GM12865 (cell line): ENCODE measurements at regions not wholly inside any gene's neighbourhood (a gene's known extent, or its start where the extent isn't known, plus 50 kb on each side); places are given as distances from the start of the nearest gene placed in this dataset.
A peak's percentile ranks its signal among the peaks of the same experiment; 100 is the strongest.
"Not testable (repeated sequence)": the region's sequence is repeated elsewhere in the genome, so short reads cannot be mapped to it uniquely, and the experiment has no call there.

ENCODE experiments used
- DNase-seq: peaks from one replicate; pipeline ENCODE4 v3.0.0; 2010; ENCODE audit warnings: low read depth
- H3K4me3 ChIP-seq: 2 replicates; pipeline ENCODE4 v1.5.1; 2011; ENCODE audit warnings: mild to moderate bottlenecking, low read depth, low read length, control low read depth
- CTCF ChIP-seq: IDR thresholded peaks from 2 replicates; pipeline ENCODE4 v1.5.1; 2011; ENCODE audit warnings: low read length, control low read depth, low read depth, inconsistent platforms; ENCODE audit not compliant: insufficient read depth; ENCODE audit errors: missing control alignments

GRCh38 chr5:172533399-172534228 is 79.3 kb upstream of the SH3PXD2B start:
- no peak for TF ChIP-seq CTCF

GRCh38 chr5:172533058-172533398 is 78.7 kb upstream of the SH3PXD2B start:
- TF ChIP-seq CTCF, result no peak
- no peak overlapping the region for H3K4me3 ChIP-seq
- no peak for DNase-seq

More at GRCh38 chr5:172533399-172534228, 79.3 kb upstream of the SH3PXD2B start:
- H3K4me3 ChIP-seq, result no peak overlapping the region
- DNase-seq, result peak; percentile 7

GRCh38 chr5:172532439-172532838 is 78.1 kb upstream of the SH3PXD2B start:
- not testable (repeated sequence) for H3K4me3 ChIP-seq, DNase-seq

- no peak for DNase-seq
- H3K4me3 ChIP-seq, result no peak overlapping the region
- no peak for TF ChIP-seq CTCF
Measured at GRCh38 chr5:172531704-172532026, 77.3 kb upstream of the SH3PXD2B start.

GRCh38 chr5:172530878-172531703 is 76.8 kb upstream of the SH3PXD2B start:
- TF ChIP-seq CTCF, result no peak
- peak; percentile 30 for DNase-seq

GRCh38 chr5:172530406-172530805 is 76.1 kb upstream of the SH3PXD2B start:
- TF ChIP-seq CTCF, result no peak
- no peak overlapping the region for H3K4me3 ChIP-seq
- no peak for DNase-seq

More at GRCh38 chr5:172530878-172531703, 76.8 kb upstream of the SH3PXD2B start:
- no peak overlapping the region for H3K4me3 ChIP-seq

- no peak overlapping the region for H3K4me3 ChIP-seq
- no peak for DNase-seq
- TF ChIP-seq CTCF, result no peak
Measured at GRCh38 chr5:172529896-172530295, 75.6 kb upstream of the SH3PXD2B start.
